OCI-LY7 (cell line): ENCODE measurements at regions not wholly inside any gene's neighbourhood (a gene's known extent, or its start where the extent isn't known, plus 50 kb on each side); places are given as distances from the start of the nearest gene placed in this dataset.

Experiments
- CTCF ChIP-seq: fragments of 200-600 bp; sonication (generic); conservative IDR thresholded peaks from 2 replicates; pipeline ENCODE4 v1.5.1; 2014; ENCODE audit warnings: mild to moderate bottlenecking, antibody characterized with exemption, low read length, moderate library complexity, mixed read lengths
- EZH2phosphoT487 ChIP-seq: fragments of 200-600 bp; sonication (generic); IDR thresholded peaks from 2 replicates; pipeline ENCODE4 v1.6.1; 2018; ENCODE audit warnings: low read depth, borderline replicate concordance, mild to moderate bottlenecking, mixed run types, antibody characterized with exemption, low read length, moderate library complexity, mixed read lengths

GRCh38 chr11:92682952-92683351 lies 286.5 kb upstream of the MTNR1B start:
- no peak for TF ChIP-seq CTCF
- no peak for TF ChIP-seq EZH2phosphoT487
